ENCODE measurements at regions not wholly inside any gene's neighbourhood (a gene's known extent, or its start where the extent isn't known, plus 50 kb on each side); places are given as distances from the start of the nearest gene placed in this dataset.

GRCh38 chr4:116627545-116627944, 457.8 kb downstream of the TRAM1L1 start:
- TF ChIP-seq, protein P1, sequence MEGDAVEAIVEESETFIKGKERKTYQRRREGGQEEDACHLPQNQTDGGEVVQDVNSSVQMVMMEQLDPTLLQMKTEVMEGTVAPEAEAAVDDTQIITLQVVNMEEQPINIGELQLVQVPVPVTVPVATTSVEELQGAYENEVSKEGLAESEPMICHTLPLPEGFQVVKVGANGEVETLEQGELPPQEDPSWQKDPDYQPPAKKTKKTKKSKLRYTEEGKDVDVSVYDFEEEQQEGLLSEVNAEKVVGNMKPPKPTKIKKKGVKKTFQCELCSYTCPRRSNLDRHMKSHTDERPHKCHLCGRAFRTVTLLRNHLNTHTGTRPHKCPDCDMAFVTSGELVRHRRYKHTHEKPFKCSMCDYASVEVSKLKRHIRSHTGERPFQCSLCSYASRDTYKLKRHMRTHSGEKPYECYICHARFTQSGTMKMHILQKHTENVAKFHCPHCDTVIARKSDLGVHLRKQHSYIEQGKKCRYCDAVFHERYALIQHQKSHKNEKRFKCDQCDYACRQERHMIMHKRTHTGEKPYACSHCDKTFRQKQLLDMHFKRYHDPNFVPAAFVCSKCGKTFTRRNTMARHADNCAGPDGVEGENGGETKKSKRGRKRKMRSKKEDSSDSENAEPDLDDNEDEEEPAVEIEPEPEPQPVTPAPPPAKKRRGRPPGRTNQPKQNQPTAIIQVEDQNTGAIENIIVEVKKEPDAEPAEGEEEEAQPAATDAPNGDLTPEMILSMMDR (IDR thresholded peaks at IDR 0.05): no peak
- TF ChIP-seq POLR2A (IDR thresholded peaks at IDR 0.05) (no peak), POLR2AphosphoS5 (IDR thresholded peaks at IDR 0.05) (no peak)

Data from sigmoid colon (tissue), 4 donors.